HG02970 (cell line): ENCODE measurements at regions not wholly inside any gene's neighbourhood (a gene's known extent, or its start where the extent isn't known, plus 50 kb on each side); places are given as distances from the start of the nearest gene placed in this dataset.

Experiments
- ATAC-seq: cut with Tn5 transposase; IDR thresholded peaks from one replicate; pipeline ENCODE4 v1.9.1; 2021; ENCODE audit warnings: mild to moderate bottlenecking, moderate library complexity, moderate number of reproducible peaks; ENCODE audit not compliant: unreplicated experiment, low FRiP score

DNA sequence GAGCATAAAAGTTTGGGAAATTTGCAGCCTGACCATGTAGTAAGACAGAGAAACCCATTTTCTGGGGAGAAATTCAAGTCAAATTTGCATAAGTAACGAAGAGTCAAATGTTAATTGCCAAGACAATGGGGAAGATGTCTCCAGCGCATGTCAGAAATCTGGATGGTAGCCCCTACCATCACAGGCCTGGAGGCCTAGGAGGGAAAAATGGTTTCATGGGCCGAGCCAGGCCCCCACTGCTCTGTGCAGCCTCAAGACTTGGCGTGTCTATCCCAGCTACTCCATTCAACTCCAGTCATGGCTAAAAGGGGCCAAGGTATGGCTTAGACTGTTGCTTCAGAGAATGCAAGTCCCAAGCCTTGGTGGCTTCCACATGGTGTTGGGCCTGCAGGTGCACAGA lies 269.8 kb downstream of the RFC3 start:
- ATAC-seq: no peak

GRCh38 chr13:34103854-34104253 lies 285.9 kb downstream of the RFC3 start:
- ATAC-seq: no peak

DNA sequence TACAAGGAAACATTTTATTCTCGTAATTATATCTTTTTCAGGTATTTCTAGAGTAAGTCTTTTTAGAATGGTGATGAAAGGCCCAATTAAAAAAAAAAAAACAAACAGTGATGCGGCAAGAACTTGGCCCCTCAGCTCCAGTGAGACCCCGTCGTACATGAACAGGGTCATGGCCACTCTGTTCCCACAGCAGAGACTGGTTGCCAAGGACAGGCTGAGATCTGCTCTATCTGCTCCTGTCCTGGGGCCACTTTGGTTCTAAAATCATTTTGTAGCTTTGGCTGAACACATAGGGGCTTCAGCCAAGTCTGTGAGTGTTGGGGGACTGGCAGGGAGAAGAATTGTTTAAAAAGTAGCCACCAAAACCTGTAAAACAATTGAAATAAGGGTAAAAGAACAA lies 286.9 kb downstream of the RFC3 start:
- ATAC-seq: no peak

DNA sequence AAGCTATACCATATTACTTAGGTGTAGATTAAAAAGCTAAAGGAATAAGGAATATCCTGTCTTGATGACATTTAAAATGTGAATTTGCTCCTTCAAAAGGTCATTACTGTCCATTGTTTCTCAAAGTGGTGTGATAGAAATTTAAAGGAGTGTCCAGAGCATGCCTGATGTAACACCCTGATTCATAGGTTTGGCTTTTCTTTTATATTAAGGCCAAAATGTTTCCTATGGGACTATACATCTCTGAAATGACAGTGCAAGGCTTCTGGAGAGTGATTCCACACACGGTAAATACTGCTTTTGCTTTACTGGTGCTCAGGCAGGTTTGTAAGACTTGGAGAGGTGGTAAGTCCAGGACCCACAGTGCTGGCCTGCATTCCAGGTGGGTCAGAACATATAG lies 289.9 kb downstream of the RFC3 start:
- no peak for ATAC-seq

DNA sequence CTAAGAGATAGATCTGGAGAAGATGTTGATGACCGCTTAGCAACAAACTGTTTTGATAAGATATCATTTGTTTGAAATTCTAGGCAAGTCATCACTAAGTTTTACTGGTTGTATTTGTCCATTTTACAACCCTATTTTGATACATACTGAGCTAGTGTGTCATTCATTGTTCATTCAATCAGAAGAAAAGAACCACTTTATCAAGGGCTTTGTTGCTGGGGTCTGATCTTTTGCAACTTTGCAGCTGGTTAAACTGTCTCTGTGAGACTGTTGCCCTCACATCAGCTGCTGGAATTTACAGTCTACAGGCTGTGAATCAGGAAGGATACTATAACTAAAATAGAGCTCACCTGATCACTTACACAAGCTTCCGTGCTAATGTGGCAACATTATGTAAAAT lies 290.5 kb downstream of the RFC3 start:
- ATAC-seq: no peak

- ATAC-seq: no peak
Observed at GRCh38 chr13:34114581-34114980, 296.6 kb downstream of the RFC3 start.

DNA sequence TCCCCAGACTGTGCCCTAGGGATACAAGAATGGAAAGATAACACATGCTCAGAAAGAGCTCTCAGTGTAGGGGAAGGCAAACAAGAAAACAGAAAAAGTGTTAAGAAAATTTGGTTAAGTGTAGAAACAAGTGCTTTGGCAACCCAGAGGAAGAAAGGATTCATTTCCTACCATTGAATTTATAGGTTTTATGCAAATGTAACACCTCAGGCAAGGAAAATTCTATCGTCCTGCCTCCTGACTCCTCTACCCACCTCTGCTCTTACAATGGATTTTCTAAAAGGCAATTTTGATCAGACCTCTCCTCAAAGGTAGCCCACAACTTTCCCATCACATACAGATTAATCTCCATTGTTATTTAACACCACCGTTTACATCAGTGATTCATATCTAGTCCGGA lies 298.7 kb downstream of the RFC3 start:
- ATAC-seq: no peak

DNA sequence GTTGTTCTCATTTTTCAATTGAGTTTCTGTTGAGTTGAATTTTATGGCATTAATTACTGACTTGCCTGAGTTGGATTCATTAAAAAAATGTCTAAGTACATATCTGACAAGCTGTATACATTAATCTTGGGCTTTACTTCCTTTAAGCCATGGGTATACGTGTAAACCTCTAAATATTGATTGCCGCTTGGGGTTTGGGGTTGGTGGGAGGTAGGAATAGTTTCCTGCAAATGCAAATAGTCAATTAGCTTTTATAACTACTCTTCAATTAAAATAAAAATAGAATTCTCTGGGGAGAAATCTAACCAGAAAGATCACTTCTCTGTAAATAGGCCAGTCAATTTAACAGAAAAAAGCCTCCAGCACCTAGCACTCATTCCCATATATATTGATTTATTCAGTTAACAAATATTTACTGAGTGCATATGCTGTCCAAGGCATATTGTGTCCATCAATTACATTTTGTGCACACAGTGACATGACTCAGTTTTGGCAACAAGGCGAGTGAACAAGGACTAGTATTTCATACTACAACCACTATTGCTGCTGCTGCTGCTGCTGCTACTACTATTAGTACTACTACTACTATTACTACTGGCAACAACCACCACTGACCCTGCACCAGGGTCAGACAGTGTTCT lies 306.8 kb downstream of the RFC3 start:
- ATAC-seq: no peak

DNA sequence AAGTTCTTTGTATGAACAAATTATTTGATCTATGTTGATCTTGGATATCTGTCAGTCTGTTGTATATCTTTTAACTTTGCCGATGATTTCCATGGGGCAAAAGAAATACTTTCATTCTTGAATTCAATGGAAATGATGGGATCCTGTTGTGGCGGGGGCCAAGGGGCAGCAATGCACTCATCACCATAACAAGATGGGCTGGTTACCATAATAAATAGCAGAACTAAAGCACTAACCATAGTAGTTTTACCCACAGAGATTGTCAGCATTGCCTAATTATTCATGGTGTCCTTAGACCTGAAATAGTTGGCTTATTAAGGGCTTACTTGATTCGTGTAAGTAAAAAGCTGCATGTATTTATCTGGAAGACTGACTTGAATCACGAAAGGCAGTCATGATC lies 309.6 kb downstream of the RFC3 start:
- no peak for ATAC-seq

GRCh38 chr13:34128661-34129060 lies 310.7 kb downstream of the RFC3 start:
- no peak for ATAC-seq

DNA sequence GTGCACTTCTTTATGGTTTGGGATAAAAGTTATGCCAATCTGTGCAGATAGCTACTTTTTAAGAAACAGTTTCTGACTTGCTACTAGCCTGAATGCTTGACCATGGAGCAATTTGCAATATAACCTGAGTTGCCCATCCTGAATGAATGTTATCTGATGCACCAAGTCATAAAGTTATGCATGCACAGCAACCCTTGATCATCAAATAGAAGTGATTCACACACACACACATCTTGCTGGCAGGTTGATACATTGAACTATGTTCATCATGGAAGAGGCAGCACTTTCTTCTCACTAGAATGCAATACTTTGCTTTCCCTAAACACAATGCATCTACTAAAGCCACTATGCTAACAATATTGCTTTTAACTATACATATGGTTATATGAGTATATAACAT lies 311.5 kb downstream of the RFC3 start:
- ATAC-seq: no peak

GRCh38 chr13:34137200-34137599 lies 319.3 kb downstream of the RFC3 start:
- ATAC-seq: no peak

GRCh38 chr13:34139660-34140227 lies 321.8 kb downstream of the RFC3 start:
- no peak for ATAC-seq

- no peak for ATAC-seq
Observed at GRCh38 chr13:34143637-34144036, 325.7 kb downstream of the RFC3 start.

DNA sequence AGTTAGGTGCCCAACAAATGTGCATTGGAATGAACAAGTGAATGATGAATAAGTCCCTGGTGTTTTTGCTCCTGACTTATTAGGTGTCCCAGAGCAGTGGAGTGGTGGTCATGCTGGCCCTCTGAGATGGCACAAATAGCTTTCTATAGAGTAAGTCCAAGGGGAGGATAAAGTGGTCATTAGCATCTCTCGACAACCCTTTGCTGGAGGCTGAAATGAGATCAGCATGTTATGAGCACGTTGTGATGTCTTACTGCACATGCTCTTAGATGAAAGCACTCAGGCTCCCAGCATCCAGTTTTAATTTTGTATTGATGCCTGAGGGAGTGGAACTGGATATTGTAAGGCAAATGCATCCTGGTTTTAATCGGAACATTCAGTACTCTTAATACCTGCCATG lies 326.2 kb downstream of the RFC3 start:
- ATAC-seq: no peak

DNA sequence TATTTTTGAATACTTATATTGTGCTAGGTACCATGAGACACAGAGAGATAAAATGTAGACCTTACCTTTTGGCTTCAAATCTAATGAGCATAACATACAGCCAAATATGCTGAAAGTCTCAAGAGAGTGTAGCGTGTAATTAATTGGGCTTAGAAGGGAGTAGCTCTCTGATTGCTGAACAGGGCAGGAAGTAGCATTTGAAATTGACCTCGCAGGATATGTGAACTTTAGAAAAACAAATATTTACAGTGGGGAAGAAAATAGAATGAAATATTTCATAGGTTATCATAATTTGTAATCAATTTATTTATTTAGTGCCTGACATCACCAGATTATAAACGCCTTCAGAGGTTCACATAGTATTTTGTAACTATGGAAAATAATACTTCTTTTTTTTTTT lies 327.1 kb downstream of the RFC3 start:
- no peak for ATAC-seq

- ATAC-seq: no peak
Observed at GRCh38 chr13:34148359-34148758, 330.4 kb downstream of the RFC3 start.

GRCh38 chr13:34151885-34152284 lies 333.9 kb downstream of the RFC3 start:
- no peak for ATAC-seq

DNA sequence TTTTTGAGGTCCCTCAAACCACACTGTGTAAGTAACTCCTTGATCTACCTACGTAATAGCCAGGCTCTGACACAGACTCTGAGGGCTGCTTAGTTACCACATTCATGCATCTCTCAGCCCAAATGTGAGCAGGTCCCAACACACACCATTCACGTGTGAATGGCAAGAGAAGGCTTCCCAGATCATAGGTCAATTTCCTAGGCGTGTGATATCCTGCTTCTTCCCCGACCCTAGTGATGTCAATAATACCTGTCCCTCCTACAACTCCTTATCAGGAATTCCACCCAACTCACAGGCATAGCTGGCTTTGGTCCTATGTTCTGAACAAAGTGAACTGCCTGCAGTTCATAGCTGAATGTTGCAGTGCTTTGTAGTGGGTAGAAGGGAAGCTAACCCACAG lies 334.5 kb downstream of the RFC3 start:
- no peak for ATAC-seq

DNA sequence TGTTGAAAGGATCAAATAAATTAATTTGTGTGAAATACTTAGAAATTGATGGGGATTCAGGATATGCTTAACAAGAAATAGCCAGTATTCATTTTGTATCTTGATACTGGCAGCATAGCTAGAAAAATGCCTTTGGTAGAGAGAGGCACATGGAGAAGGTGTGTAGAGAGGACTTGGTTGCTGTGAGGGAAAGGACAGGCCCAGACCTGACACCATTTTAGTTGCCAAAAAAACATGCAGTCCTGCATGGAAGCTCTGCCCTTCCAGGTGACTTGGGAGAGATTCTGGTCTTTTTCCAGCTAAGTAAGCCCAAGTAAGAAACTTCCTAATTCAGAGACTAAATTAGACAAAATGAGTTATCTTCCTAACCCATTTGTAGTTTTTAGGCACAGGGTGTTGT lies 335.0 kb downstream of the RFC3 start:
- no peak for ATAC-seq

GRCh38 chr13:34153428-34154180 lies 335.7 kb downstream of the RFC3 start:
- no peak for ATAC-seq
